ENCODE measurements at regions not wholly inside any gene's neighbourhood (a gene's known extent, or its start where the extent isn't known, plus 50 kb on each side); places are given as distances from the start of the nearest gene placed in this dataset.
"Not testable (repeated sequence)": the region's sequence is repeated elsewhere in the genome, so short reads cannot be mapped to it uniquely, and the experiment has no call there.

- TF ChIP-seq JUN (IDR thresholded peaks at IDR 0.05; ENCODE audit: borderline replicate concordance, insufficient read depth, insufficient read length, low read depth); CTCF (IDR thresholded peaks at IDR 0.05; ENCODE audit: extremely low read depth in 1 of 2, insufficient read depth in 1 of 2, low read depth in 1 of 2, low read length in 2 of 2); POLR2A (IDR thresholded peaks at IDR 0.05; ENCODE audit: low read depth, low read length); EZH2 (IDR thresholded peaks at IDR 0.05; ENCODE audit: borderline replicate concordance, low read depth, low read length, severe bottlenecking); FOS (IDR thresholded peaks at IDR 0.05; ENCODE audit: borderline replicate concordance, insufficient read depth, low read length); GATA2 (IDR thresholded peaks at IDR 0.05; ENCODE audit: insufficient read depth, insufficient read length, low read depth, low read length); POLR2AphosphoS5 (IDR thresholded peaks at IDR 0.05; ENCODE audit: insufficient read depth, low read depth, low read length): not testable (repeated sequence)
Observed at GRCh38 chr7:13136345-13136744, 448.9 kb downstream of the ARL4A start.

All from endothelial cell of umbilical vein (primary cell).